EH (cell line): ENCODE measurements at regions not wholly inside any gene's neighbourhood (a gene's known extent, or its start where the extent isn't known, plus 50 kb on each side); places are given as distances from the start of the nearest gene placed in this dataset.

Source experiments
- DNase-seq: peaks from one replicate; pipeline ENCODE4 v3.0.0-alpha.2; 2015; ENCODE audit warnings: low read depth

GRCh38 chr13:78004821-78005220 is 86.2 kb upstream of the EDNRB start:
- no peak for DNase-seq

- no peak for DNase-seq
These were observed 81.1 kb upstream of the EDNRB start for GRCh38 chr13:77999746-78000145.

GRCh38 chr13:77994166-77994565 is 75.5 kb upstream of the EDNRB start:
- no peak for DNase-seq

- no peak for DNase-seq
These were observed 72.4 kb upstream of the EDNRB start for GRCh38 chr13:77991003-77991402.

- DNase-seq, result no peak
These were observed 70.7 kb upstream of the EDNRB start for GRCh38 chr13:77989281-77989680.

- no peak for DNase-seq
These were observed 69.7 kb upstream of the EDNRB start for GRCh38 chr13:77988355-77988754.

- no peak for DNase-seq
These were observed 68.1 kb upstream of the EDNRB start for GRCh38 chr13:77986713-77987112.

GRCh38 chr13:77985866-77986636 is 67.4 kb upstream of the EDNRB start:
- DNase-seq, result no peak

- DNase-seq, result peak; percentile 25
These were observed 62.8 kb upstream of the EDNRB start for GRCh38 chr13:77981281-77981881.

GRCh38 chr13:77980592-77980991 is 62.0 kb upstream of the EDNRB start:
- DNase-seq, result peak; percentile 86

- no peak for DNase-seq
These were observed 61.2 kb upstream of the EDNRB start for GRCh38 chr13:77979721-77980385.

GRCh38 chr13:77975358-77976042 is 56.9 kb upstream of the EDNRB start:
- DNase-seq, result no peak

GRCh38 chr13:77969299-77969698 is 50.7 kb upstream of the EDNRB start:
- no peak for DNase-seq
